HPDE6-E6E7 (cell line): ENCODE measurements at regions not wholly inside any gene's neighbourhood (a gene's known extent, or its start where the extent isn't known, plus 50 kb on each side); places are given as distances from the start of the nearest gene placed in this dataset.
"Not testable (repeated sequence)": the region's sequence is repeated elsewhere in the genome, so short reads cannot be mapped to it uniquely, and the experiment has no call there.

ENCODE experiments used
- DNase-seq: peaks from one replicate; pipeline ENCODE4 v3.0.0; 2011; ENCODE audit warnings: missing footprints; ENCODE audit errors: extremely low spot score

GRCh38 chr9:73863924-73864323, 633.2 kb upstream of the RORB start:
- no peak for DNase-seq

GRCh38 chr9:73866451-73866850, 630.7 kb upstream of the RORB start:
- no peak for DNase-seq

- DNase-seq: peak; percentile 76
Measured at GRCh38 chr9:73869264-73869663, 627.9 kb upstream of the RORB start.

GRCh38 chr9:73871636-73872035, 625.5 kb upstream of the RORB start:
- DNase-seq: no peak

GRCh38 chr9:73872701-73873100, 624.4 kb upstream of the RORB start:
- DNase-seq: no peak

GRCh38 chr9:73880101-73880500, 617.0 kb upstream of the RORB start:
- no peak for DNase-seq

- no peak for DNase-seq
Measured at GRCh38 chr9:73889023-73889422, 608.1 kb upstream of the RORB start.

GRCh38 chr9:73890685-73891277, 606.4 kb upstream of the RORB start:
- no peak for DNase-seq

- no peak for DNase-seq
Measured at GRCh38 chr9:73892335-73892734, 604.8 kb upstream of the RORB start.

- DNase-seq: no peak
Measured at GRCh38 chr9:73893230-73893629, 603.9 kb upstream of the RORB start.

GRCh38 chr9:73896061-73896460, 601.1 kb upstream of the RORB start:
- no peak for DNase-seq

- no peak for DNase-seq
Measured at GRCh38 chr9:73906671-73907070, 590.5 kb upstream of the RORB start.

- no peak for DNase-seq
Measured at GRCh38 chr9:73911804-73912203, 585.3 kb upstream of the RORB start.

GRCh38 chr9:73916016-73916673, 581.0 kb upstream of the RORB start:
- DNase-seq: peak; percentile 3

- no peak for DNase-seq
Measured at GRCh38 chr9:73919712-73920111, 577.4 kb upstream of the RORB start.

GRCh38 chr9:73923796-73924195, 573.3 kb upstream of the RORB start:
- no peak for DNase-seq

- no peak for DNase-seq
Measured at GRCh38 chr9:73951147-73951546, 546.0 kb upstream of the RORB start.

GRCh38 chr9:73962792-73963191, 534.3 kb upstream of the RORB start:
- DNase-seq: no peak

- no peak for DNase-seq
Measured at GRCh38 chr9:73969936-73970335, 527.2 kb upstream of the RORB start.

- not testable (repeated sequence) for DNase-seq
Measured at GRCh38 chr9:73976424-73976823, 520.7 kb upstream of the RORB start.

- DNase-seq: no peak
Measured at GRCh38 chr9:73979894-73980264, 517.3 kb upstream of the RORB start.

GRCh38 chr9:73980754-73981153, 516.4 kb upstream of the RORB start:
- DNase-seq: no peak

- no peak for DNase-seq
Measured at GRCh38 chr9:73981405-73981804, 515.7 kb upstream of the RORB start.

GRCh38 chr9:73995836-73996235, 501.3 kb upstream of the RORB start:
- no peak for DNase-seq
